ENCODE measurements at regions not wholly inside any gene's neighbourhood (a gene's known extent, or its start where the extent isn't known, plus 50 kb on each side); places are given as distances from the start of the nearest gene placed in this dataset.

DNA sequence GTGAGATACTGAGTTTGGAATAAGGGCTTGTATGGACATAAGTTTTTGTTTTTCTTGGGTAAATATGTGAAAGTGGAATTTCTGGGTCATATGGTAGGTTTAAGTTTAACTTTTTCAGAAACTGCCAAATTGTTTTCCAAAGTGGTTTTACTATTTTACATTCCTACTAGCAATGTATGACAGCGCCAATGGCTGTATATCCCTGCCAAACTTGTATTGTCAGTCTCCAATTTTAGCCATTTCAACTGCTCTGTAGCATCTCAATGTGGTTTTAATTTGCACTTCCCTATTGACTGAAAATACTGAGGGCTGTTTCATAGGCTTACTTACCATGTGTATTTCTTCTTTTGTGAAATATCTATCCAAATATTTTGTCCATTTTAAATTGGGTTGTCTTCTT is 90.5 kb upstream of the ZNF32 start:
- TF ChIP-seq, protein P1, sequence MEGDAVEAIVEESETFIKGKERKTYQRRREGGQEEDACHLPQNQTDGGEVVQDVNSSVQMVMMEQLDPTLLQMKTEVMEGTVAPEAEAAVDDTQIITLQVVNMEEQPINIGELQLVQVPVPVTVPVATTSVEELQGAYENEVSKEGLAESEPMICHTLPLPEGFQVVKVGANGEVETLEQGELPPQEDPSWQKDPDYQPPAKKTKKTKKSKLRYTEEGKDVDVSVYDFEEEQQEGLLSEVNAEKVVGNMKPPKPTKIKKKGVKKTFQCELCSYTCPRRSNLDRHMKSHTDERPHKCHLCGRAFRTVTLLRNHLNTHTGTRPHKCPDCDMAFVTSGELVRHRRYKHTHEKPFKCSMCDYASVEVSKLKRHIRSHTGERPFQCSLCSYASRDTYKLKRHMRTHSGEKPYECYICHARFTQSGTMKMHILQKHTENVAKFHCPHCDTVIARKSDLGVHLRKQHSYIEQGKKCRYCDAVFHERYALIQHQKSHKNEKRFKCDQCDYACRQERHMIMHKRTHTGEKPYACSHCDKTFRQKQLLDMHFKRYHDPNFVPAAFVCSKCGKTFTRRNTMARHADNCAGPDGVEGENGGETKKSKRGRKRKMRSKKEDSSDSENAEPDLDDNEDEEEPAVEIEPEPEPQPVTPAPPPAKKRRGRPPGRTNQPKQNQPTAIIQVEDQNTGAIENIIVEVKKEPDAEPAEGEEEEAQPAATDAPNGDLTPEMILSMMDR (IDR thresholded peaks at IDR 0.05), result no peak
- TF ChIP-seq REST (IDR thresholded peaks at IDR 0.05) (no peak), CEBPB (IDR thresholded peaks at IDR 0.05) (no peak)
